Activated T-helper 17 cell treated with anti-CD3 and anti-CD28 coated beads, Interleukin-2, amount 50 U/mL, for 72 hours (primary cell): ENCODE measurements at regions not wholly inside any gene's neighbourhood (a gene's known extent, or its start where the extent isn't known, plus 50 kb on each side); places are given as distances from the start of the nearest gene placed in this dataset.

Source experiments
- ATAC-seq: fragments of 150-1000 bp; cut with Tn5 transposase; replicated peaks from 2 replicates; pipeline ENCODE4 v1.10.0; 2021; ENCODE audit warnings: mild to moderate bottlenecking, moderate library complexity
- H3K27ac Mint-ChIP-seq: one replicate; pipeline ENCODE4 v1.8.0; 2022; ENCODE audit warnings: mixed read lengths
- H3K27me3 Mint-ChIP-seq: one replicate; pipeline ENCODE4 v1.8.0; 2022; ENCODE audit warnings: mixed read lengths
- H3K36me3 Mint-ChIP-seq: one replicate; pipeline ENCODE4 v1.8.0; 2022; ENCODE audit warnings: low read depth, mild to moderate bottlenecking, mixed read lengths
- H3K4me1 Mint-ChIP-seq: one replicate; pipeline ENCODE4 v1.8.0; 2022; ENCODE audit warnings: mixed read lengths
- H3K4me3 Mint-ChIP-seq: one replicate; pipeline ENCODE4 v1.8.0; 2022; ENCODE audit warnings: mild to moderate bottlenecking, mixed read lengths
- H3K9me3 Mint-ChIP-seq: one replicate; pipeline ENCODE4 v1.8.0; 2022; ENCODE audit warnings: mixed read lengths

DNA sequence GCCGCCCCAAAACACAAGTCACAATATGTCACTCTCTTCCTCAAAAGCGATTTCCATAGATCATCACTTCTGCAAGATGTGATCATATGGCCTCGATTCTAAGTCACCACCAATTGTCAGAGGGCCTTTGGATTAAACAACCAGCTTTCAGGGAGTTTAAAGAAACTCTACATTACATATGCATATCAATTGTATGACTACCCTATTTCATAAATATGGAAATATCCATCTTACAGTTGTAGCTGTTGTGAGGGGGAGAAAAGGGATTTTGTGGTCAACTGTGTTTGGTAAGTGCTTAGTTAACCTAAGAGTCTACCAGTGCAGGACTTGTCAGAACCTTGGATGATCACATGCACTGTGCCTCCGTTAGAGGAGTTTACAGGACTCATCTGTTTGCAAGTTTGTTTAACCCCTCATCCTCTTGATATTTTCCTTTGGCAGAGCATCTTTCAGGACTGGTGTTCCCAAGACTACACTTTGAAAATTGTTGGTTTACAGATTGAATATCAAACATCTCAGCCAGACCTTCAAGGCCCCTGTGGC is 99.9 kb downstream of the CHST1 start:
- Mint-ChIP-seq H3K4me3 (no peak overlapping the region), H3K9me3 (no peaks in the 10 kb centered on the region)

DNA sequence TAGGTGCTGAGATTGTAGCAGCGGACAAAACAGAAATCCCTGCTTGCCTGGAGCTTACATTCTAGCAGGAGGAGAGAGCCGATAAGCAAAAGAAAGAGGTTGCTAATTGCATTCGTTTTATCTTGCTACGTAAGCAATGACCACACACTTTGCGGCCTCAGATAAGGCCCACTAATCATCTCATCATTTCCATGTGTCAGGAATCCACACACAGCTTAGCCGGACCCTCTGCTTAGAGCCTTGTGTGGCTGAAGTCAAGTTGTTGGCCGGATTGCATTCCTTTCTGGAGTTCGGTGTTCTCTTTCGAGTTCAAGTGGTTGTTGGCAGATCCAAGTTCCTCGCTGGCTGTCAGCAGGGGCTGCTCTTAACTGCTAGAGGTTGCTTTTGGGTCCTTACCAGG is 101.6 kb downstream of the CHST1 start:
- H3K4me3 Mint-ChIP-seq: no peak overlapping the region
- H3K27me3 Mint-ChIP-seq: peaks cover 3% of the 10 kb centered on the region
- H3K27ac Mint-ChIP-seq: no peak overlapping the region
- no peaks in the 10 kb centered on the region for H3K4me1 Mint-ChIP-seq
- no peaks in the 10 kb centered on the region for H3K9me3 Mint-ChIP-seq
- H3K36me3 Mint-ChIP-seq: no peaks in the 10 kb centered on the region
- no peak for ATAC-seq

More for the DNA sequence above, 99.9 kb downstream of the CHST1 start:
- Mint-ChIP-seq H3K4me1 (no peaks in the 10 kb centered on the region), H3K36me3 (no peaks in the 10 kb centered on the region), H3K27ac (no peak overlapping the region), H3K27me3 (peaks cover under 1% of the 10 kb centered on the region)
- no peak for ATAC-seq

DNA sequence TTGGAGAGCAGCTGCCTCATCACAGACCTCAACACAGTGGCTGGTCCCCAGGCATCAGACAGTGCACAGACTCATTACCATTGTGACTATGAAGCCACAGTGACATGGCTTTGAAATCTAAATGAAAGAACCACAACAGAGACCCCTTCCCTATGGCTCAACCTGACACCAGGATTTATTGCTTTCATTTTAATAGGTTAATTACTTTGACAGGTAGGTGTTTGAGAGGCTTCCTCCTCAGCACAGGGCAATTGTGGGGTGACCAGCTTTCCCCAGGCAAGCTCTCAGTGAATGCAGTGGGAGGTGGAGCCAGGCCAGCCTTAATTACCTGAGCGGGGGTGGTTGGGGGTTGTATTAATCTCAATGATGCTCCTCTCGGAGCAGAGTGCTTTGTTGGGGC is 102.3 kb downstream of the CHST1 start:
- H3K4me1 Mint-ChIP-seq: no peaks in the 10 kb centered on the region
- no peaks in the 10 kb centered on the region for H3K36me3 Mint-ChIP-seq
- H3K27me3 Mint-ChIP-seq: peaks cover 3% of the 10 kb centered on the region
- H3K27ac Mint-ChIP-seq: no peak overlapping the region
- no peak for ATAC-seq
- no peak overlapping the region for H3K4me3 Mint-ChIP-seq
- no peaks in the 10 kb centered on the region for H3K9me3 Mint-ChIP-seq

DNA sequence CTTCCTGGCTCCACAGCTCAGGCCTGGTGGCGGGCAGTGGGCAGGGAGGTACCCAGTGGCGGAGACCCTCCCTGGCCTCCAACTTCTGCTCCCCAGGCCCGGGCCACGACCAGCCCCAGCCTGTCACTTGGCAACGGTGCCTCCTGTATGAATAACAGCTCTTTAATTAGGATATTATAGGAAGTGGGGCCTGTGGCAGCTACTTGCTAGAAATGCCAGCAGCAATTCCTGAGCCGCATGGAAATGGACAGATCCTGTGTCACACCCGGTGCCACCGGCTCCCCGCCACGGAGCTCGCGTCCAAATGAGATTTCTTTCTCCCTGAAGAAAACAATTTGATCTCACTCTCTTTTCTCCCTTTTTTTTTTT is 104.5 kb downstream of the CHST1 start:
- no peak overlapping the region for H3K4me3 Mint-ChIP-seq
- no peaks in the 10 kb centered on the region for H3K36me3 Mint-ChIP-seq
- no peak overlapping the region for H3K27ac Mint-ChIP-seq
- no peak for ATAC-seq
- peaks cover 18% of the 10 kb centered on the region for H3K27me3 Mint-ChIP-seq
- H3K4me1 Mint-ChIP-seq: no peaks in the 10 kb centered on the region
- H3K9me3 Mint-ChIP-seq: no peaks in the 10 kb centered on the region

DNA sequence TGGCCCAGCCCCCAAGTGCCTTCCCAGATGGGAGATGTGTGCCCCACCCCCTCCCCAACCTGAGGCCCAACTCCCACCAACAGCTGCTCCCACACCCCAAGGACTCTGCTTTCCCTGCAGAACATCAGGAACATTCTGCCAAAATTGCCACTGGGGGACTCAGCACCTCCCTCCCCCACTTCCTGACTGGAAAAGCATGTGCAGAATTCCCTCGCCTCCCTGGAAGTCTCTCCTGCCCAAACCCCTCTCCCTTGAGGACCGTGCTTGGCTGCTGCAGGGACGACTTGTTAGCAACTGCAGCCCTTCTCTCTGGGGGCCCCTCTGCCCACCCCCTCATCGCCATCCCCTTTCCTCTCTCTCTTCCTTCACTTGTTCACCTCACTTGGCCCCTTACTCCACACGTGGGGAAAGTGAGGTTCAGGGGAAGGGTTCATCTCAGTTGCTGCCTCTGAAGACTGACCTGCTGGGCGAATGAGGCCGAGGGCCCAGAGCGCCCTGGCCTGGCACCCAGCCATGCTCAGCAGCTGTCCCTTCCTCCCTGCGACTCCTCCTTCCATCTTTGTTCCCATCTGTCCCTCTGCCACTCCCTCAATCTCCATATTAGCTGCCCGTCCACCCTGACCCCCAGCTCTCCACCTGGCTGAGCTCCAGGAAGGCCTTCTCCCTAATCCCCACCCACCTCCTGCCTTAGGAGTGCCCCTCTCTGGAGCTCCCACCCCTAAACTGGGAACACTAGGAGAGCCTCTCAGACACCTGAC is 105.1 kb downstream of the CHST1 start:
- Mint-ChIP-seq H3K36me3 (no peaks in the 10 kb centered on the region), H3K4me1 (no peaks in the 10 kb centered on the region), H3K4me3 (no peak overlapping the region), H3K27ac (no peak overlapping the region), H3K9me3 (no peaks in the 10 kb centered on the region), H3K27me3 (peaks cover 20% of the 10 kb centered on the region)
- no peak for ATAC-seq

DNA sequence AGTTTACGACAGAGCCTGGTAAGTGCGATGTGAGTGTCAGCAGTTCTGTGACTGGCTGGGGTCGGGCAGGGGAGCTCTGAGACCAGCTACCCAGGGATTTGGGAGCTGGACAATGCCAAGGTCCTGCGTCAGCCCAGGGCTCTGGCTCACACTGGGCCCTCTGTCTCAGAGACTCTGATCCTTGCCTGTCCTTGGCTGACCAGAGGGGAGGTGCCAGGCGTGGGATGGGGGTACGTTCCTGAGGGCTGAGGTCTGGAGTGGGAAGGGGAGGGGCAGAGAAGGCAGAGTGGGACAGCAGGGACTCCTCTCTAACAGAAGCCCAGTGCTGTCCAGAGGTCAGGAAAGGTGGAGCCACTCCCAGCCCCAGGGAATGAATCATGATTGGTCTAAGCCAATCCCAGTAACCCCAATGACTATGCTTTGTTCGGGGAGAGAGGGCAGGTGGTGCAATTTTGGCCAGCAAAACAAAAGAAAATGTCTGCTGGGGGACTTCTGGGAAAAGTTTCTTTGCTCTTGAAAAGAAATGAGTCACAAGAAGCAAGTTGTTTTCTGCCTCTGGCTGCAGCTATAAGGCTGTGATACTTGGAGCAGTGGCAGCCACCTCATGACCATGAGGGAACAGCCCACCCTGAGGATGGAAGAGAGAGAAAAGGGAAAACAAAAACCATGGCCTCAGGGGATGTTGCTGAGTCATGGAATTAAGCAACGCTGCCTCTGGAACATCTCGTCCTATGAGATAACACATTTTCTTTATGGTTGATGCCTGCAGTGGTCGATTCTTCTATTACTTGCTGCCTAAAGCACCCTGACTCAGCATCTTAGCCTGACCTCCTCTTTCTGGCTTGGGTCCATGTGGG is 108.3 kb downstream of the CHST1 start:
- H3K4me3 Mint-ChIP-seq: no peak overlapping the region
- no peak for ATAC-seq
- no peaks in the 10 kb centered on the region for H3K4me1 Mint-ChIP-seq
- H3K27ac Mint-ChIP-seq: no peak overlapping the region
- peaks cover 20% of the 10 kb centered on the region for H3K27me3 Mint-ChIP-seq
- no peaks in the 10 kb centered on the region for H3K9me3 Mint-ChIP-seq
- H3K36me3 Mint-ChIP-seq: no peaks in the 10 kb centered on the region

DNA sequence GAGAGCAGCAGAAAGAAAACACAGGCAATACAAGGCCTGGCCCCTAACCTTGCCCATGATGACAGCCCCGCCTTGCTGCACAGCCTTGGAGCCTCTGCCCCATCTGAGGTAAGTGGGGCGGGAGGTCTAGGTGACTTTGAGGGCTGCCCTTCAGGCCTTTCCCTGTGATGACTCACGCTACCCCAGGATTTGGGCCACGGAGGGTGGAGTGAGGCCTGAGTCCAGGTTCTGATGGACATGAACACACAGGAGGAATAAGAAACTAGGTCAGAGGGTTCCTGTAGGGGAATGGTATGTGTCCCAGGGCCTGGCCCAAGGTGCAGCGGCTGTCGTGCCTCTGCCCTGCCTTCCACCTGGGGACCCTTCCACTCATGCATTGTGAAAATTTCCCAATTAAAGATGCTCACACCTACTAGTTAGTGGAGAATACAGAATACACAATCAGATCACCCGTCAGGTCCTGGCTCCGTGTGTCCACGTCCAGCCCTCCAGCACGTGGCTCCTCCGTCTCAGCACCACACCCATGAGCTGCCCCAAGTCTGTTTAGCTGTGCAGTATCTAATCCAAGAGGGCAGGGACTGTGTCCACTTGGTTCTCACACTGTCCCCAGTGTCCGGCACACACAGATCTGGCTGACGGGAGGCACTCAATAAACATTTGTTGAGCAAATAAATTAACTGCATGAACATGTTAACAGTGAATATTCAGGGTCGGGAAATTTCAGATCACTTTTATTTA is 111.0 kb downstream of the CHST1 start:
- H3K4me1 Mint-ChIP-seq: no peaks in the 10 kb centered on the region
- no peak overlapping the region for H3K27ac Mint-ChIP-seq
- H3K27me3 Mint-ChIP-seq: peaks cover 17% of the 10 kb centered on the region
- H3K36me3 Mint-ChIP-seq: no peaks in the 10 kb centered on the region
- no peak overlapping the region for H3K4me3 Mint-ChIP-seq
- no peaks in the 10 kb centered on the region for H3K9me3 Mint-ChIP-seq
- ATAC-seq: no peak

DNA sequence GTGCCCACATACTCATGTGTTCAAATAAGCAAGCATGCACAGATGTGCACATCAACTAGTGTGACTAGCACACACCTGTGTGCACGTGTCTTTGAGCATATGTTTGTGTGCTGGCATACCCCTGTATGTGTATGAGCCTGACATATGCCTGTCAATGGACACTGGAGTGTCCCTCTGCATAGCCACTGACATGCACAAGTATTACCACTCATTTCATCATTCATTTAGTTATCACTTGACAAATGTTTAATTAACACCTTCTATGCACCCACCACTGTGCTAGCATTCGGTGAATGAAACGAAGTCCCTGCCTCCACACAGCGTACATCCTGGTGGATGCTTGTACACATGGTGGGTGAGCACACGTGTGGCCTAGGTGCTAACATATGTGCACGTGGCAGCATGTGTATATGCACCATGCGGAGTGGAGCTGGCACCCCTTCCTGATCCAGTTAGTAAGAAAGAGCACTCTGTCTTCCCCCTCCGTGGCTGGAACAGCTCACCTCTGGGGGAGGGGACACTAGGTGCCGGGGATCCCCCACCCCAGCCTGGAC is 112.0 kb downstream of the CHST1 start:
- H3K4me3 Mint-ChIP-seq: no peak overlapping the region

DNA sequence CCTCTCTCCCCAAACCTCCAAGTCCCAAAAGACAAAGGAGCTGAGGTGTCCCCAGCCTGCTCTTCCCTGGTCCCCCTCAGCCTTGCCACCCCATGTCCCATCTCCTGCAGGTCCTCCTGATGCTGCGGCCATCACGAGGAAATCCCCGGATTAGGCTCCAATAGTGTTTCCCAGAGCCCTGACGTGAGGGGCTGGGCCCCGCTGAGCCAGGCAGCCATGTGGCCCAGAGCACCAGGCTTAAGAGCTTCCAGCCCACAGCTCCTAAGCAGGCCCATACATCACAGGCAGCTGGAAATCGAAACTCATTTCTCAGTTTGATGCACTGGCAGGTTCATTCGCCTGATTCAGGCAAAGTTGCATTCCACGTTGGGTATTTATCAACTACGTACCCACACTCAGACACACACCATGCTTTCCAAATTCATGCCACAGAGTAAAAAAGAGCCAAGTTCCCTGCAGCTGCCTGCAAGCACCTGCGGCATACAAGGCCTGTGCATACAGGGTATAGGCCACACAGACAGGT is 114.2 kb downstream of the CHST1 start:
- Mint-ChIP-seq H3K27me3 (peaks cover 8% of the 10 kb centered on the region), H3K4me1 (no peaks in the 10 kb centered on the region), H3K36me3 (no peaks in the 10 kb centered on the region), H3K27ac (no peak overlapping the region), H3K4me3 (no peak overlapping the region), H3K9me3 (no peaks in the 10 kb centered on the region)
- ATAC-seq: no peak

More for the DNA sequence above, 112.0 kb downstream of the CHST1 start:
- no peaks in the 10 kb centered on the region for H3K36me3 Mint-ChIP-seq
- peaks cover 17% of the 10 kb centered on the region for H3K27me3 Mint-ChIP-seq
- H3K4me1 Mint-ChIP-seq: no peaks in the 10 kb centered on the region
- no peak for ATAC-seq
- H3K27ac Mint-ChIP-seq: no peak overlapping the region
- no peaks in the 10 kb centered on the region for H3K9me3 Mint-ChIP-seq

DNA sequence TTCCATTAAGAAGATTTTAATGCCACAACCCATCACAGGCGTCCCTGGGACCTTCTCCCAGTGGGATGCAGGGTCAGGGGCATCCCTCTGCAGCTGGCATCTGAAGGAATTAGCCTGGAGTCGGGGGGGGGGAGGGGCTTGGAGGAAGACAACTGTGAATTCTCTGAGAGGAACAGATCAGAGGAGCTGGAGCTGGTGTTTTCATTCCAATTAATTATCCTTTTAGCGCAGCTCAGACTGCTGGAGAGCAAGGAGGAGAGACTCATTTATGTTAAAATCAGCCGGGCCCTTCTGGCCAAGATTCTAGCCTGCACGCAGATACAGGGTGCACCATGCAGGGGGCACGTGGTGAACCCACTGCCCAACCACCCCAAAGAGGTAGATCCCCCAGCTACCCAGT is 116.2 kb downstream of the CHST1 start:
- H3K9me3 Mint-ChIP-seq: no peaks in the 10 kb centered on the region
- H3K4me1 Mint-ChIP-seq: no peaks in the 10 kb centered on the region
- no peaks in the 10 kb centered on the region for H3K36me3 Mint-ChIP-seq
- no peak for ATAC-seq
- peaks cover 4% of the 10 kb centered on the region for H3K27me3 Mint-ChIP-seq
- H3K27ac Mint-ChIP-seq: no peak overlapping the region
- no peak overlapping the region for H3K4me3 Mint-ChIP-seq

DNA sequence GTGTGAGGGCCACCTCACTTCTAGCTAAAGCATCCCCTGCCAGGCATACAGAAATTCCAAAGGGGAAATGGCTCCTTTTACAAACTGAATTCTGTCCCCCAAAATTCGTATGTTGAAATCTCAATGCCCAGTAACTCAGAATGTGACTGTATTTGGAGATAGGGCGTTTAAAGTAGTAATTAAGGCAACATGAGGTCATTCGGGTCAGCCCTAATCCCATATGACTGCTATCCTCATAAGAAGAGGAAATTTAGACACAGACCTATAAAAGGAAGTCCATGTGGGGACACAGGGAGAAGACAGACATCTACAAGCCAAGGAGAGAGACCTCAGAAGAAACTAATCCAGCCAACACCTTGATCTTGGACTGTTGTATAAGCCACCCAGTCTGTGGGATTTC is 119.1 kb downstream of the CHST1 start:
- no peaks in the 10 kb centered on the region for H3K36me3 Mint-ChIP-seq
- H3K4me3 Mint-ChIP-seq: no peak overlapping the region
- H3K27ac Mint-ChIP-seq: no peak overlapping the region
- H3K4me1 Mint-ChIP-seq: no peaks in the 10 kb centered on the region
- ATAC-seq: no peak
- no peaks in the 10 kb centered on the region for H3K9me3 Mint-ChIP-seq
- H3K27me3 Mint-ChIP-seq: peaks cover 8% of the 10 kb centered on the region

DNA sequence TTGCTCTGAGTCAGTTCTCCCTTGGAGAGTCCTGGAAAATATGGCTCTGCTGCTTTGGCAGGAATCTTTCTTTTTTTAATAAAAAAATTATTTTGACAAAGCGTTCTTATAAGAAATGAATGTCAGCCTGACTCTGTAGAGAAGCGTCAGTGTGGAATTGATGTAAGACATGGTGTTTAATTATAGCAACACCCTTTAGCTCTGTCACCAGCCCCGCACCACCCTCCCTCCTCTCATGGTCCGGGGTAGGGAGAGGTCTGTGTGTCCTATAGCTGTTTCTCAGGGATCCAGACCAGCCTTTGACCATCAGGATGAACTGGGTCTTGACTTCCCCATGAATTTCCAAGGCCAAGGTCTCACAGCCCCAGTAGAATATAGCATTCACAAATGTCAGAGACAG is 120.6 kb downstream of the CHST1 start:
- H3K4me1 Mint-ChIP-seq: no peaks in the 10 kb centered on the region

DNA sequence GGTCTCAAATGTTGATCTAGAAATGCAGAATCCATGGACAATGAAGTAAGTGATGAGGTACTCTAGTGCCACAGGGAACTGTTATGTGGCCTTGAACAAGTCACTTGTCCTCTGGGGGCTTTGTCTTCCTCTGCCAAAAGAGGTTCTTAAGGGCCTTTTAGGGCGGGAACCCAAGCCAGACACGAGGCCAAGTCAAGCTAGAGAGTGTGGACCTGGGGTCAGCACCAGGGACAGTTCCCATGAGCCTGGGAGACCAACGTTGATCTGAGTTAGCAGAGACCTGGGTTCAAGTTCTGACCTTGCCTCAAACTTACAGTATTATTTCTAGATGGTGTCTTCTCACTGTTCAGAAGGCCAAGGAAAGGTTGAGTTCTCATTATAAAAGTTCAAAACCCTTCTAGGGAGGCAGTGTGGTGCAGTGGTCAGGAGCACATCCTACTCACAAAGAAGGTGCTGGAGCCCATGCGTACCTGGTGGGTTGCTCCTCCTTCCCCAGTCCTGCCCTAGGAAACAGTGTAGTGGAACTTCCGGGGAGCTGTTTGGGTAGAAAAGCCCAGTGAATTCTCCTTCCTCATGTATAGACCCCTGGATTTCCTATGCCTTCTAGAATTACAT is 121.5 kb downstream of the CHST1 start:
- H3K9me3 Mint-ChIP-seq: no peaks in the 10 kb centered on the region
- no peak overlapping the region for H3K27ac Mint-ChIP-seq
- ATAC-seq: no peak
- no peaks in the 10 kb centered on the region for H3K4me1 Mint-ChIP-seq
- H3K36me3 Mint-ChIP-seq: no peaks in the 10 kb centered on the region
- H3K4me3 Mint-ChIP-seq: no peak overlapping the region
- peaks cover 8% of the 10 kb centered on the region for H3K27me3 Mint-ChIP-seq

More for the DNA sequence above, 120.6 kb downstream of the CHST1 start:
- H3K9me3 Mint-ChIP-seq: no peaks in the 10 kb centered on the region
- ATAC-seq: no peak
- no peaks in the 10 kb centered on the region for H3K36me3 Mint-ChIP-seq
- no peak overlapping the region for H3K4me3 Mint-ChIP-seq
- no peak overlapping the region for H3K27ac Mint-ChIP-seq
- peaks cover 8% of the 10 kb centered on the region for H3K27me3 Mint-ChIP-seq

DNA sequence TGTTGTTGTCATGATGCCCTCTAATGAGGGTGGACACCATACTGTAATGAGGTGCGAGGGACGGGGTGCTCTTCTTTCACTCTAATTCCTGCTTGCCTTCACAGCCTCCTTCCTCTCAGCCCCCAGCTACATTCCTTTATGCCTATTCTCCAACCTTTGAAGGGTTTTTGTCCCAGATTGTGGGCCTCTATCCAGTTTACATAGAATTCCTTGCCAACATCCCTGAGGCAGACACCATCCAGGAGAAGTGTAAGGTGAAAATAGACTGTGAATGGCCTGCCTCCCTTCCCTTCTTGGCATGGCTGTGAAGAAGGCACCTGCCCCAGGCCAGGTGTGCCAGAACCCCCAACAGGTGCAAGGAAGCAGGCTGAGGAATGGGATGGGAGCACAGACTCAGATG is 122.3 kb downstream of the CHST1 start:
- Mint-ChIP-seq H3K27me3 (peaks cover 8% of the 10 kb centered on the region), H3K4me1 (no peaks in the 10 kb centered on the region), H3K27ac (no peak overlapping the region), H3K9me3 (no peaks in the 10 kb centered on the region), H3K36me3 (no peaks in the 10 kb centered on the region), H3K4me3 (no peak overlapping the region)
- no peak for ATAC-seq
